ENCODE measurements at regions not wholly inside any gene's neighbourhood (a gene's known extent, or its start where the extent isn't known, plus 50 kb on each side); places are given as distances from the start of the nearest gene placed in this dataset.

DNA sequence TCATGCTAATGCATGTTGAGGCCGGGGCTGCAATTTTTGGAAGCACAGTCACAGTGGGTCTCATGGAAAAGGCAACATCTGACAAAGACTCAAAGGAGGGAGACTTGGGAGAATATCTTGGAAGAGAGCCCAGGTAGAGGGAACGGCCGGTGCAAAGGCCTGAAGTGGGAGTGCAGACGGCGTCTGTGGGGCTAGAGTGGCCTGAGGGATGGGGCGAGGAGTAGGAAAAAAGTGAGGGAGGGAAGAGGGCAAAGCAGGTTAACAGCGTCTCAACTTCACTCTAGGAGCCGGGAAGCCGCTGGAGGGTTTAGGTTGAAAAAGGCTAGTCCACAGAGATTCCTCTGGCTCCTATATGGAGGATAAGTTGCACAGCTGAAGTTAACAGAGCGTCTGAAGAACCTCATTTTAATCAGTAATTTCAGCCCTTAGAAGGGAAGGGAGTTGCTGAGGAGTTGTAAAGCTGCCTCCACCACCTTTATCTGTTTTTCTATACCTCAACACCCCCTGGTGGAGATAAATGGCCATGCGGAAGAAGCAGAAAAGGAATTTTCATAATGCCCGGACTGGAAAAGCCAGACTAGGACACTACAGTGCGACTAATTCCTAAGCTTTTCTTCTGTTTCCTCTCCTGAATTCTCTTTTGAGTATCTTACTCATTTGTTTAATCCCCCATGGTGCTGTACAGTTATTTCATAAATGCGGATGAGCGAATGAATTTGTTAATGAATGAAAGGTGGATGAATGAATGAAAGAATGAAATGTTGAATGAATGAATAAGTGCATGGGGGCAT is 78.7 kb upstream of the ZNF281 start:
- Mint-ChIP-seq H3K36me3 (ENCODE audit: low read depth) (no peaks in the 10 kb centered on the region), H3K27me3 (ENCODE audit: insufficient read depth, low read depth, poor library complexity) (peaks cover 4% of the 10 kb centered on the region), H3K4me3 (peak overlapping the region; percentile 56), H3K4me1 (peaks cover 12% of the 10 kb centered on the region), H3K9me3 (no peaks in the 10 kb centered on the region), H3K27ac (peak overlapping the region; percentile 51; the same call in 1 of the 2 replicates)
- peak overlapping the region; percentile 24; the same call in 1 of the 2 replicates for H3K4me3 ChIP-seq
- H3K4me2 ChIP-seq: peak overlapping the region; percentile 52
- DNase-seq (ENCODE audit: low spot score) (peak; percentile 91), ATAC-seq (peak; percentile 81)
- TF ChIP-seq, protein P1, sequence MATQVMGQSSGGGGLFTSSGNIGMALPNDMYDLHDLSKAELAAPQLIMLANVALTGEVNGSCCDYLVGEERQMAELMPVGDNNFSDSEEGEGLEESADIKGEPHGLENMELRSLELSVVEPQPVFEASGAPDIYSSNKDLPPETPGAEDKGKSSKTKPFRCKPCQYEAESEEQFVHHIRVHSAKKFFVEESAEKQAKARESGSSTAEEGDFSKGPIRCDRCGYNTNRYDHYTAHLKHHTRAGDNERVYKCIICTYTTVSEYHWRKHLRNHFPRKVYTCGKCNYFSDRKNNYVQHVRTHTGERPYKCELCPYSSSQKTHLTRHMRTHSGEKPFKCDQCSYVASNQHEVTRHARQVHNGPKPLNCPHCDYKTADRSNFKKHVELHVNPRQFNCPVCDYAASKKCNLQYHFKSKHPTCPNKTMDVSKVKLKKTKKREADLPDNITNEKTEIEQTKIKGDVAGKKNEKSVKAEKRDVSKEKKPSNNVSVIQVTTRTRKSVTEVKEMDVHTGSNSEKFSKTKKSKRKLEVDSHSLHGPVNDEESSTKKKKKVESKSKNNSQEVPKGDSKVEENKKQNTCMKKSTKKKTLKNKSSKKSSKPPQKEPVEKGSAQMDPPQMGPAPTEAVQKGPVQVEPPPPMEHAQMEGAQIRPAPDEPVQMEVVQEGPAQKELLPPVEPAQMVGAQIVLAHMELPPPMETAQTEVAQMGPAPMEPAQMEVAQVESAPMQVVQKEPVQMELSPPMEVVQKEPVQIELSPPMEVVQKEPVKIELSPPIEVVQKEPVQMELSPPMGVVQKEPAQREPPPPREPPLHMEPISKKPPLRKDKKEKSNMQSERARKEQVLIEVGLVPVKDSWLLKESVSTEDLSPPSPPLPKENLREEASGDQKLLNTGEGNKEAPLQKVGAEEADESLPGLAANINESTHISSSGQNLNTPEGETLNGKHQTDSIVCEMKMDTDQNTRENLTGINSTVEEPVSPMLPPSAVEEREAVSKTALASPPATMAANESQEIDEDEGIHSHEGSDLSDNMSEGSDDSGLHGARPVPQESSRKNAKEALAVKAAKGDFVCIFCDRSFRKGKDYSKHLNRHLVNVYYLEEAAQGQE (IDR thresholded peaks at IDR 0.05; ENCODE audit: unreplicated experiment): no peak
- TF ChIP-seq, protein P2, sequence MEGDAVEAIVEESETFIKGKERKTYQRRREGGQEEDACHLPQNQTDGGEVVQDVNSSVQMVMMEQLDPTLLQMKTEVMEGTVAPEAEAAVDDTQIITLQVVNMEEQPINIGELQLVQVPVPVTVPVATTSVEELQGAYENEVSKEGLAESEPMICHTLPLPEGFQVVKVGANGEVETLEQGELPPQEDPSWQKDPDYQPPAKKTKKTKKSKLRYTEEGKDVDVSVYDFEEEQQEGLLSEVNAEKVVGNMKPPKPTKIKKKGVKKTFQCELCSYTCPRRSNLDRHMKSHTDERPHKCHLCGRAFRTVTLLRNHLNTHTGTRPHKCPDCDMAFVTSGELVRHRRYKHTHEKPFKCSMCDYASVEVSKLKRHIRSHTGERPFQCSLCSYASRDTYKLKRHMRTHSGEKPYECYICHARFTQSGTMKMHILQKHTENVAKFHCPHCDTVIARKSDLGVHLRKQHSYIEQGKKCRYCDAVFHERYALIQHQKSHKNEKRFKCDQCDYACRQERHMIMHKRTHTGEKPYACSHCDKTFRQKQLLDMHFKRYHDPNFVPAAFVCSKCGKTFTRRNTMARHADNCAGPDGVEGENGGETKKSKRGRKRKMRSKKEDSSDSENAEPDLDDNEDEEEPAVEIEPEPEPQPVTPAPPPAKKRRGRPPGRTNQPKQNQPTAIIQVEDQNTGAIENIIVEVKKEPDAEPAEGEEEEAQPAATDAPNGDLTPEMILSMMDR (conservative IDR thresholded peaks at IDR 0.05; ENCODE audit: low read depth in 2 of 2): peak; percentile 86 to 96
- H3K4me1 ChIP-seq (ENCODE audit: insufficient read depth): peaks cover 6% of the 10 kb centered on the region; the same call in 1 of the 2 replicates
- no peaks in the 10 kb centered on the region for H3K9me2 ChIP-seq (ENCODE audit: insufficient read depth)
- H3K27ac ChIP-seq (ENCODE audit: low read depth): no peak overlapping the region
- H4K20me1 ChIP-seq (replicated peaks; ENCODE audit: insufficient read depth): no peaks in the 10 kb centered on the region
- H2AFZ ChIP-seq: no peak overlapping the region; the same call in 1 of the 2 replicates
- peaks cover 6% of the 10 kb centered on the region; the same call in 1 of the 2 replicates for H3F3A ChIP-seq (replicated peaks; ENCODE audit: low read depth)
- no peaks in the 10 kb centered on the region for H3K79me2 ChIP-seq (replicated peaks; ENCODE audit: insufficient read depth)
- no peaks in the 10 kb centered on the region for H3K36me3 ChIP-seq (ENCODE audit: insufficient read depth)
- no peaks in the 10 kb centered on the region for H3K27me3 ChIP-seq (ENCODE audit: insufficient read depth)

DNA sequence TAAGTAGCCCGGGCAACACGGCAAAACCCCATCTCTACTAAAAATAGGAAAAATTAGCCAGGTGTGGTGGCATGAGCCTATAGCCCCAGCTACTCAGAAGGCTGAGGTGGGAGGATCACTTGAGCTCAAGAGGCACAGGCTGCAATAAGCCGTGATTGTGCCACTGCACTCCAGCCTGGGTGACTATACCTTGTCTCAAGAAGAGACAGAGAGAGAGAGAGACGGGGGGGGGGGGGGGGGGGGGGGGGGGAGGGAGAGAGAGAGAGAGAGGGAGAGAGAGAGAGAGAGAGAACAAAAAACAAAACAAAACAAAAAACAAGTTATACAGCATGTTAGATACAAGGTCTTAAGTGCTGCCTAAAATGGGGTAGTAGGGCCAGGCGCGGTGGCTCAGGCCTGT is 77.8 kb upstream of the ZNF281 start:
- Mint-ChIP-seq H3K4me1 (peaks cover 19% of the 10 kb centered on the region), H3K27me3 (ENCODE audit: insufficient read depth, low read depth, poor library complexity) (peaks cover 4% of the 10 kb centered on the region), H3K36me3 (ENCODE audit: low read depth) (no peaks in the 10 kb centered on the region), H3K4me3 (no peak overlapping the region), H3K27ac (no peak overlapping the region), H3K9me3 (no peaks in the 10 kb centered on the region)
- Histone ChIP-seq H3K27ac (ENCODE audit: low read depth) (no peak overlapping the region), H3F3A (replicated peaks; ENCODE audit: low read depth) (peaks cover 12% of the 10 kb centered on the region; the same call in 1 of the 2 replicates), H3K79me2 (replicated peaks; ENCODE audit: insufficient read depth) (no peaks in the 10 kb centered on the region), H4K20me1 (replicated peaks; ENCODE audit: insufficient read depth) (no peaks in the 10 kb centered on the region), H3K4me1 (ENCODE audit: insufficient read depth) (peaks cover 12% of the 10 kb centered on the region), H2AFZ (no peak overlapping the region), H3K36me3 (ENCODE audit: insufficient read depth) (no peaks in the 10 kb centered on the region), H3K4me2 (no peak overlapping the region), H3K9me2 (ENCODE audit: insufficient read depth) (no peaks in the 10 kb centered on the region), H3K27me3 (ENCODE audit: insufficient read depth) (no peaks in the 10 kb centered on the region), H3K4me3 (no peak overlapping the region)
- DNase-seq (ENCODE audit: low spot score): no peak
- no peak for ATAC-seq
- no peak for TF ChIP-seq EZH2phosphoT487 (IDR thresholded peaks at IDR 0.05; ENCODE audit: unreplicated experiment)
- TF ChIP-seq, protein P2 (conservative IDR thresholded peaks at IDR 0.05; ENCODE audit: low read depth in 2 of 2): no peak
- TF ChIP-seq JUNB (IDR thresholded peaks at IDR 0.05; ENCODE audit: unreplicated experiment): no peak
- TF ChIP-seq, protein P1 (IDR thresholded peaks at IDR 0.05; ENCODE audit: unreplicated experiment): no peak
- TF ChIP-seq ZNF114 (CRISPR knock-in tag; IDR thresholded peaks at IDR 0.05): no peak
- TF ChIP-seq POLR2AphosphoS5 (IDR thresholded peaks at IDR 0.05; ENCODE audit: low read depth): no peak
- TF ChIP-seq ZNF331 (CRISPR knock-in tag; IDR thresholded peaks at IDR 0.05; ENCODE audit: low read depth): no peak
- TF ChIP-seq, protein P3, sequence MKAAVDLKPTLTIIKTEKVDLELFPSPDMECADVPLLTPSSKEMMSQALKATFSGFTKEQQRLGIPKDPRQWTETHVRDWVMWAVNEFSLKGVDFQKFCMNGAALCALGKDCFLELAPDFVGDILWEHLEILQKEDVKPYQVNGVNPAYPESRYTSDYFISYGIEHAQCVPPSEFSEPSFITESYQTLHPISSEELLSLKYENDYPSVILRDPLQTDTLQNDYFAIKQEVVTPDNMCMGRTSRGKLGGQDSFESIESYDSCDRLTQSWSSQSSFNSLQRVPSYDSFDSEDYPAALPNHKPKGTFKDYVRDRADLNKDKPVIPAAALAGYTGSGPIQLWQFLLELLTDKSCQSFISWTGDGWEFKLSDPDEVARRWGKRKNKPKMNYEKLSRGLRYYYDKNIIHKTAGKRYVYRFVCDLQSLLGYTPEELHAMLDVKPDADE (IDR thresholded peaks at IDR 0.05): no peak

All from GM23338 (cell line).